SK-N-SH (cell line): ENCODE measurements at regions not wholly inside any gene's neighbourhood (a gene's known extent, or its start where the extent isn't known, plus 50 kb on each side); places are given as distances from the start of the nearest gene placed in this dataset.

ENCODE experiments used
- CTCF ChIP-seq: fragments of 200-600 bp; sonication (generic); IDR thresholded peaks from 2 replicates; pipeline ENCODE4 v1.6.1; 2017; ENCODE audit warnings: antibody characterized with exemption, mild to moderate bottlenecking, moderate library complexity
- NFIC ChIP-seq: IDR thresholded peaks from 2 replicates; pipeline ENCODE4 v1.4.0; 2012; ENCODE audit warnings: borderline replicate concordance
- POLR2AphosphoS5 ChIP-seq: IDR thresholded peaks from 2 replicates; pipeline ENCODE4 v1.6.1; 2012; ENCODE audit warnings: low read depth, low read length
- TF ChIP-seq, protein P1 (sequence below): IDR thresholded peaks from 2 replicates; pipeline ENCODE4 v1.6.1; 2012; ENCODE audit warnings: mild to moderate bottlenecking, low read depth, low read length, moderate library complexity

DNA sequence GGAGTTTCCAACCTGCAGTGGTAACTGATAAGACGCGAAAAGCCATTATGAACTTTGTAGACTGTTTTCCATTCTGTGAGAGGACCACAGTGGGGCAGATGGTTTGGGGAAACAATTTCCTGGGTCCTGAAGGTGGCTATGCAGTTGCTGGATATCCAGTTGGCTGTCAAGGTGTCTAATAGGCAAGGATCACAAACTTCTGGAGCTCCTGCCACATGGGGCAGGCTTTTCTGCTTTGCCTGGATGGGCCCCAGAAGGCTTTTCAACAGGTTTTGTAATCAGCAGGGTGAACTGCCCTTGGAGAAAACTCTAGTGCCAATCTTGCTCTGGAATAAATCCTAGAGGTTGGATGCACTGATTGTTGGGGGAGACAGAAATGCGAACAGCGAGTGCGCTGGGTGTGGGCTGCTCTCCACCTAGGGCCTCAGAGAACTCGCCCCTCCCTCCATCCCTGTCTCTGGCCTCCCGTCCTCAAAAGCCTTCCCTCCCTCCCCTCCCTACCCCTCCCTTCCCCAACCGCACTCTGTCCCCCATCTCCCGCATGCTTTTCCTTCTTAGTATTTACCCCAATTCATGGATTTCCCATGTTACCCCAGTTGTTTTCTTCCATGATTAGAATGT is 210.3 kb upstream of the USP24 start:
- TF ChIP-seq, protein P1, sequence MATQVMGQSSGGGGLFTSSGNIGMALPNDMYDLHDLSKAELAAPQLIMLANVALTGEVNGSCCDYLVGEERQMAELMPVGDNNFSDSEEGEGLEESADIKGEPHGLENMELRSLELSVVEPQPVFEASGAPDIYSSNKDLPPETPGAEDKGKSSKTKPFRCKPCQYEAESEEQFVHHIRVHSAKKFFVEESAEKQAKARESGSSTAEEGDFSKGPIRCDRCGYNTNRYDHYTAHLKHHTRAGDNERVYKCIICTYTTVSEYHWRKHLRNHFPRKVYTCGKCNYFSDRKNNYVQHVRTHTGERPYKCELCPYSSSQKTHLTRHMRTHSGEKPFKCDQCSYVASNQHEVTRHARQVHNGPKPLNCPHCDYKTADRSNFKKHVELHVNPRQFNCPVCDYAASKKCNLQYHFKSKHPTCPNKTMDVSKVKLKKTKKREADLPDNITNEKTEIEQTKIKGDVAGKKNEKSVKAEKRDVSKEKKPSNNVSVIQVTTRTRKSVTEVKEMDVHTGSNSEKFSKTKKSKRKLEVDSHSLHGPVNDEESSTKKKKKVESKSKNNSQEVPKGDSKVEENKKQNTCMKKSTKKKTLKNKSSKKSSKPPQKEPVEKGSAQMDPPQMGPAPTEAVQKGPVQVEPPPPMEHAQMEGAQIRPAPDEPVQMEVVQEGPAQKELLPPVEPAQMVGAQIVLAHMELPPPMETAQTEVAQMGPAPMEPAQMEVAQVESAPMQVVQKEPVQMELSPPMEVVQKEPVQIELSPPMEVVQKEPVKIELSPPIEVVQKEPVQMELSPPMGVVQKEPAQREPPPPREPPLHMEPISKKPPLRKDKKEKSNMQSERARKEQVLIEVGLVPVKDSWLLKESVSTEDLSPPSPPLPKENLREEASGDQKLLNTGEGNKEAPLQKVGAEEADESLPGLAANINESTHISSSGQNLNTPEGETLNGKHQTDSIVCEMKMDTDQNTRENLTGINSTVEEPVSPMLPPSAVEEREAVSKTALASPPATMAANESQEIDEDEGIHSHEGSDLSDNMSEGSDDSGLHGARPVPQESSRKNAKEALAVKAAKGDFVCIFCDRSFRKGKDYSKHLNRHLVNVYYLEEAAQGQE, result no peak
- TF ChIP-seq NFIC (no peak), POLR2AphosphoS5 (no peak), CTCF (no peak)
